GM18507 (cell line): ENCODE measurements at regions not wholly inside any gene's neighbourhood (a gene's known extent, or its start where the extent isn't known, plus 50 kb on each side); places are given as distances from the start of the nearest gene placed in this dataset.

Experiments used
- DNase-seq: peaks from one replicate; pipeline ENCODE4 v3.0.0; 2011; ENCODE audit warnings: low read depth; ENCODE audit not compliant: insufficient read length; ENCODE audit errors: extremely low spot score
- FAIRE-seq: peaks from 2 replicates; lab custom pipeline; 2011; peaks lifted over from hg19 to GRCh38; lab: Jason Lieb, UNC

DNA sequence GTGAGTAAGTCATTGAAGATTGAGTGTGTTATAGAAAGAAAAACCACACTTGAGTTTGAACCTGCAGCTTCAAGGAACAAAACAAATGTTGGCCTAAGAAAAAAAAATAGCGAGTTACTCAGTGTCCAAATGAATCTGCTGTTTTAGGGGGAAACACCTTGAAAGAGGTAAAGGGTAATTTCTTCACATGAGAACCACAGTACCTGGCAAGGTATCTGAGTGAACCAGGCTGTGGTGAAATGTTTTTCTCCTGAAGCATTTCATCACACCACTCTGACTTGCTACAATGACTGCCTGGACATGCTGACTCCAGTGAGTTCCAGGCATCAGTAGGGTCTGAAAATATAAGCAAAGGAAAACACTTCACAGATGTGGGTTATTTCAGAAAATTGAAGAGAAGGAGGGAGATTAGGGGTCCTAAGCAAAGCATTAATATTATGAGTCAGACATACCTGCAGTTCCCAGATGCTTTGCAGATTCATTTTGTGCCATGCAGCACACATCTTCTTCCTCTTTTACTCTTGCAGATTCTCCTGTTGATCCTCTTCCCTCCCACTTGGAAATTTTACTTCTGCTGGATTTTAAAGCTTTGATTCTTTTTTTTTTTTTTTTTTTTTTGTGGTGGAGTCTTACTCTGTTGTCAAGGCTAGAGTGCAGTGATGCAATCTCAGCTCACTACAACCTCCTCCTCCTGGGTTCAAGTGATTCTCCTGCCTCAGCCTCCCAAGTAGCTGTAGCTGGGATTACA, 206.2 kb upstream of the SGK1 start:
- no peak for DNase-seq
- FAIRE-seq: no peak

DNA sequence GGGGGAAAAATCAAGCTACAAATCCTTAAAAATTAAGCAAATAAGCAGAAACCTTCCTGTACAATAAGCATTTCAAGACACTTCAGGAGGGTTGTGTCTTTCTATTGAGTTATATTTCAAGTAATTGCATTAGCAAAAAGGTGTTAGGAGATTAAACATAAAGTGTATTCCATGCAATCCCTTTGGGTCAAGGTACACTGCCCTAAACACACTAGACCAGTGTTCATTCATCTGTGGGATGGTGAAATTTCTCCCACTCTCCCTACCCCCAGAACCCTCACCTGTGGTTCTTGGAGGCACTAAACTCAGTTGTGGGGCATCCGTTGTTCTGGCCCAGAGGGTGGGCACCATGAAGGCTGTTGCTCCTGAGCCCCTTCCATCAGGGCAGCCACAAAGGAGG, 205.1 kb upstream of the SGK1 start:
- no peak for DNase-seq
- FAIRE-seq: no peak

DNA sequence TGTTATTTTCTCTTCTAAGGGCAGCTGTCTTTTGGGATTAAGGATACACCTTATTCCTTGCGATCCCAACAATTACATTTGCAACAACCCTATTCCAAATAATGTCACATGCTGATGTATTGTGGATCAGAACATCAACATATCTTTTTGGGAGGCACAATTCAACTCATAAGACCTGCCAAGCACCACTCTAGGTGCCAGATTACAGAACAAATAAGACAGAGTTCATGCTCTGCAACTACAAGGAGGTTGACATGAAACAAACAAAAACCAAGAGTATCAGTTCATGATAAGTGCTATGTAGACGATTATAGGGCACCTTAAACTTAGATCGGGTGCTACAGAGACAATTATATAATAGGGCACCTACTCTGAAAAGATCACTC, 203.2 kb upstream of the SGK1 start:
- no peak for DNase-seq
- no peak for FAIRE-seq

DNA sequence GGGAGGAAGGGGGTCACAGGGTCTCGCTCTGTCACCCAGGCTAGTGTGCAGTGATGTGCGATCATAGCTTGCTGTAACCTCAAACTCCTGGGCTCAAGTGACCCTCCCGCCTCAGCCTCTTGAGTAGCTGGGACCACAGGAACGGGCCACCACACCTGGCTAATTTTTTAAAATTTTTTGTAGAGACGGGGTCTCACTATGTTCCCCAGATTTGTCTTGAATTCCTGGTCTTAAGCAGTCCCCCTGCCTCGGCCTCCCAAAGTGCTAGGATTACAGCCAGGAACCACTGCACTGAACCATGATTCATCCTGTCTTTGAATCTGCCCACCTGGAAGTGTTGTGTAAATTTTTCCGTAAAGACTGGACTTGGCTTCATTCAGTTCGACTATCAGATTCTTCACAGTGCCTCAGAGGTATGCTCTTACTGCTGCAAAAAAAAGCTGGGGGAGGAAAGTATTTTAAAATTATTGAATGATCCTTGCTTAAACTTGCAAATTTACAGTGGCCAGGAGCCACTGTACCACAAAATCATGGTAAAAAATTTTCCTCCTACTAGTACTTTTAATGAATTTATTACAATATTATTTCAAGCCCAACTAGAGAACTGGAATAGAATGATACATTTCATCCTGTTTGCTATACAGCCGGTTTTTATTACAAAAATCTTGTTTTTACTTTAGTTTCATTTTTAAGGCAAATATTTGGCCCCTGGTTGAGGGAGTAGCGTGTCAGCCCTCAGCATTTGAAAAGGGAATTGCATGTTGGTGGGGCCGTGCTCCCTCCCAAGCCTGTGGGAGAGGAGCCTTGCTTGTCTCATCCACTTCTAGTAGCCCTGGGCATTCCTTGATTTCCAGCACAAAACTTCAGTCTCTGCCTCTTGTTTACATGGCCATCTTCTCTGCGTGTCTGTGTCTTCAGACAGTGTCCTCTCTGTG, 202.5 kb upstream of the SGK1 start:
- no peak for DNase-seq
- FAIRE-seq: no peak

DNA sequence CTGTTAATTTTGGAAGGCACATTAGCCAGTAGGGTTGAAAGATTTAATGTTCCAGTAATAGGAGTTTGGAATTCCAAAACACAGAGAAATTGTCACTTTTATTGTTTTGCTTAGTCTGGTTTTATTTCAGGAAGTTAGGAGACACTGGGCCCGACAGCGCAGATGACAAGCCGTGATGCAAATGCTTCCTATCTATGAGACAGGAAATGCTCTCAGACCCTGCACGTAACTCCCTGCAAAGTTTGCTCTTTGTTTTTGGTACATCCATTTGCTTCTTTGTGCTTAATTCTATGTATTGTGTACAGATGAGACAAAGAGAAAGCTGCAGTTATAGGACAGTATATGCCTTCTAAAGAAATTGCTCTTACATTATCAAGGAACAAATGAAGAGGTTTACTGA, 201.6 kb upstream of the SGK1 start:
- DNase-seq (no peak), FAIRE-seq (no peak)

DNA sequence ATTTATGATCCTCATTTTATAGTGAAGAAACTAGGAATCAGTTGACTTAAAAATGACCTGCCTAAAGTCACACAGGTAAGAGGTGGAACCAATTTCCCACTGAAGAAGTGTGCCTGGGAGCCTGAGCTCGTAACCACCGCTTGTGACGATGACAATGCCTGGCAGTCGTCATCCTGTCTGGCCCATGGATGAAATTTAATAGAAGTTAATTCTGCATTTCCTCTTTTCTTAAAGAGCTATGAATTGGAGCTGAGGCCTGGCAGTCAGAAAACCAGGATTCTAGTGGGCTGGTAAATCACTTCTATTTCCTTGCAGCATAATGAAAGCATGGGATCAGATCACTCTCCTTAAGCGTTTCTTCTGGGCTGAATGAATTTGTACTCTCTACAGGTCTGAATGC, 200.0 kb upstream of the SGK1 start:
- FAIRE-seq (no peak), DNase-seq (no peak)

DNA sequence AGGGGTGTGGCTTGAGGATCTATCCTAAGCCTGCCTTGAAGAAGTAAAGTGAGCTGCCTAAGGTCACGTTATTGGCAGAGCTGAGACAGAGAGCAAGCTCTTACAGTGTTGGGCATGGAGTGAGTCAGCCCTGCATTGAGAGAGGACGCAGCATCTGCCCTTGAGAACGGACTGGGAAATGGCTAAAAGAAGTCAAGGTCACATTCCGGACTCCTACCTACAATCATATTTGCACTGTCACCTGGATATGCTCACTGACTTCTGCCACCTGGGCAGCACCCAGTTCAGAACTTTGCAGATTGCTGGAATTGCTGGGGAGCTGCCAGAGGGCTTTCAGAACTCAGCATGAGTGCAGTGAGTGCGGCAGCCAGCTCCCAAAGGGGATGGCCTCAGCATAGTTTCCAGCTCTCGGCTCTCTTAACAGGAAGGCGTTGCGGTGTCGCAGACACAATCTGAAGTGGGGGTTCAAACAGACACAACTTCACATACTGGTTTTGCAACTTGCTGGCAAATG, 199.3 kb upstream of the SGK1 start:
- DNase-seq: no peak
- FAIRE-seq: no peak

DNA sequence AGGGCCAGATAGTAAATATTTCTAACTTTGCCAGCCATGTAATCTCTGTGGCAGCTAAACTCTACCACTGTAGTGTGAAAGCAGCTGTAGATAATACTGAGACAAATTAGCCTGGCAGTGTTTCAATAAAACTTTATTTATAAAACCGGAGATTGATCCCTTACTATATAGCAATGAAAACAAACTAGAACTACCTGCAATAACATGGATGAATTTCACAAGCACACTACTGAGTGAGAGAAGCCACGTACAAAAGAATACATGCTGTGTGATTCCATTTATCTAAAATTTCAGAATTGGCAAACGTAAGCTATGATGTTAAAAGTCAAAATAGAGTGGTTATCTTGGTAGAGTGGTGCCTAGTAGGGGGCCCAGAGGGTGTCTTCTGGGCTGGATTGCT, 198.7 kb upstream of the SGK1 start:
- no peak for FAIRE-seq
- no peak for DNase-seq

DNA sequence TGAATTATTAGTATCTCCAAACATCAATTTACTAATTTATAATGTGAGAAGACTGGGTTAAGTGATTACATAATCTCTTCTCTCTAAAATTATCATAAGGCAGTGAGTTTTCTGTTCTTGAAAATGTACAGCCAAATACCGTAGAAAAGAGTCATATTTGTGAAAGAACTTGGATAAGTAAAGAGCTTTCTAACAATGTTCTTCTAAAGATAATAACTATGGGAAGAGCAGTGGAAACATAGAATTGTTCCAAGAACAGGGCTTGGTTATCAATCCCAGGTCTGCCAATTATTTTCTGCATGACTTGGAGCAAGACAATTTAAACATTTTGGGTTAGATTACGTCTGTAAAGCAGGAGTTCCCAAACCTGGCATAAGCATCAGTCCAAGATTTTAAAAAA, 198.1 kb upstream of the SGK1 start:
- no peak for DNase-seq
- no peak for FAIRE-seq

DNA sequence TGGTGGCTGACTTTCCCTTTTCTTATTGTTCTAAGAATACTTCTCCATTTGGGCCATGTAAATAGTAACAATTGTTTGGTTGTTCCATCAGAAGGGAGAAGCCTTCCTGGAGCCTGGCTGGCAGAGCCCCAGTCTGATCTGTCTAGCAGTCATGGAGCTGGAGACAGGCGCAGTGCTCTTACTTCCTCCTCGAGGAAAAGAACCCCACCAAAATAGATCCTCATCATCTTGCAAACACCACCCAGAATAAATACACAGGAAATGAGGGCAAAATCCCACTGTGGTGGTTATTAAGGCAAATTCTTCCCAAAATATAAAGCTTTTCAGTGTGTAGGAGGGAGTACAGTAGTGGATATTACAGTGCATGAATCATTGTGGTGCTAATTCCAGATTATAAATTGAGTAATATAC, 195.1 kb upstream of the SGK1 start:
- DNase-seq (no peak), FAIRE-seq (no peak)

DNA sequence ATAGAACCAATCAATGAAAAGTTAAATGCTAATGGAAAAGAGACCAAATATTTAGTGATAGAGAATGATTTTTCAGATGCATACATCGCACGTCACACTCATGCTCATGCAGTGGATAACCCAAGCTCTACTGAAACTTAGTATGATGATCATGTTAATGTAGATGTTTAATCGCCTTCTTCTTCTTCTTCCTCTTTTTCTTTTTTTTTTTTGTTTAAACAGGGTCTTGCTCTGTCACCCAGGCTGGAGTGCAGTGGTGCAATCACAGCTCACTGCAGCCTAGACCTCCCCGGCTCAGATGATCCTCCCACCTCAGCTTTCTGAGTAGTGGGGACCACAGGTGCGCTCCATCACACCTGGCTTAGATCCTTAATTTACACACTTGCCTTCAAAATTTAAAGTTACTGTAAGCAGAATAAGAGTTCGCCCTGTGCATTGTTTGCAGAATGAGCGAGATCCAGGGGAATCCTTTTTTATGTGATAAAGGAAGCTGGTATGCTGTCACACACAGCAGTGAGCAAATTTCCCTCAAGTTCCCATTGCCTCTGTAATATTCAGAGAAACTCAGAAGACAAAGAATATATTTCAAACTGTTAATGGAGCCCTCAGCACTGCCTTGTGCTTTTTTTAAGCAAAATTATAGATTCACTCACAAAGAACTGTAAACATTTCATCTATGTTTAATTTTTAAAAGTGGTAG, 194.2 kb upstream of the SGK1 start:
- FAIRE-seq: no peak

DNA sequence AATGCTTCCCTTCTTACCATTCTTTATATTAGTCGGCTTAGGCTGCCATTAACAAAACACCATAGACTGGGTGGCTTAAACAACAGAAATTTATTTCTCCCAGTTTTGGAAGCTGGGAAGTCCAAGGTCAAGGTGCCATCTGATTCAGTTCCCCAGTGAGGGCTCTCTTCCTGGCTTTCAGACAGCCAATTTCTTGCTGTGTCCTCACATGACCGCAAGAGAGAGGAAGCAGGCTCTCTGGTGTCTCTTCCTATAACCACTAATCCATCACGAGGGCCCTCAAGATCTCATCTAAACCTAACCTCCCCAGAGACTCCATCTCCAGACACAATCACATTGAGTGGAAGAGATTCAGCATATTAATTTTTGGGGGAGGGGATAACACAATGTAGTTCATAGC, 193.0 kb upstream of the SGK1 start:
- FAIRE-seq (no peak), DNase-seq (no peak)

More for the DNA sequence above, 194.2 kb upstream of the SGK1 start:
- no peak for DNase-seq

DNA sequence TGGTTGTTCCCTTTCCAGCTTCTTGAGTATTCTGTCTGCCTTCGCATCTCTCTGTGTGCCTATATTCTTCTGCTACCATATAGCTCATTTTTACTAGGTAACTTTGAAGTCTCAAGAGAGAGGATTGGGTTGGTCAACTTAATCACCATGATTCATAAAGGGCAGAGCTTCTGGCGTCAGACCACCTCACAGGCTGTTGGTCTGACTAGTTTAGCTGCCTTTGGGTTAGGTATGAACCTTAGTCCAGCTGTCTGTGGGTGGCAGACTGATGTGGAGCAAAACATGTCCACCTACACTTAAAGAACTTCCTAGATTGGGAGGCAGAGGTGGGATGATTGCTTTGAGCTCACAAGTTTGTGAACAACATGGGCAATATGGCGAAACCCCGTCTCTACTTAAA, 192.2 kb upstream of the SGK1 start:
- DNase-seq: no peak

DNA sequence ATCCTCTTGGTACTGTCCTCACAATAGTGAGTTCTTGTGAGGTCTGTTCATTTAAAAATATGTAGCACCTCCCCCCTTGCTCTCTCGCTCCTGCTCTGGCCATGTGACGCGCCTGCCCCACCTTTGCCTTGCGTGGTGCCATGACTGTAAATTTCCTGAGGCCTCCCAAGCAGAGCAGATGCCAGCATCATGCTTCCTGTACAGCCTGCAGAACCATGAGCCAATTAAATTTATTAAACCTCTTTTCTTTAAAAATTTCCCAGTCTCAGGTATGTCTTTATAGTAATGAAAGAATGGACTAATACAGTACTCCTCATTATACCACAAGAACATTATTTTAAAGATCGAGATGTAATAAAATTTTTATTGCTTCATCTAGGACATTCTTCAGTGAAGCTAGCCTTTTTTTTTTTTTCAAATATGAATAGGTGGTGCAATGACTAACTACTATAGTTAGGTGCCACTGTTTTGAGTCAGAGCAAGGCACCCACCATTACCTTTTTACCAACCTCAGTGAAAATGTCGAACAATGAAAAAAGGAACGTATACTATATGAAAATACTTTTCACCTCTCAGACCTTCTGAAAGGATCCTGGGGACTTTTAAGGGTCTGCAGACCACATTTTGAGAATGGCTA, 191.1 kb upstream of the SGK1 start:
- DNase-seq (no peak), FAIRE-seq (no peak)

More for the DNA sequence above, 192.2 kb upstream of the SGK1 start:
- no peak for FAIRE-seq

DNA sequence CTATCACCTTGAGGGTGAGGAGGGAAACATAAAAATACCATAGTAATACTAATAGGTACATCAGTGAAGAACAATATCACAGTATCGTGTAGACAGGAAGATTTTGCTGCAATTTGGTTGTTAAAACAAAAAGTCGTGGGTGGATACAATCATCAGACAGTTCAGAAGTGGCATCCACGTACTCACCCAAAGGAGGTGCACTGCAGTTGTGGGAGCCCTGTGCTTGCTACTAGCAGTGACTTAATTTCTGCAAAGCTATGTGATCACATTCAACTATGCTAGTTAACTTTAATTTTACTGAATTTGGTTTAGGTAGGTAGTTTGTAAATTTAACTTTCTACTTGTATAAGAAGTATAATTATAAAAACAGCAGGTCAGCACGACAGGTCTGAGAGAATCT, 188.2 kb upstream of the SGK1 start:
- FAIRE-seq (no peak), DNase-seq (no peak)

DNA sequence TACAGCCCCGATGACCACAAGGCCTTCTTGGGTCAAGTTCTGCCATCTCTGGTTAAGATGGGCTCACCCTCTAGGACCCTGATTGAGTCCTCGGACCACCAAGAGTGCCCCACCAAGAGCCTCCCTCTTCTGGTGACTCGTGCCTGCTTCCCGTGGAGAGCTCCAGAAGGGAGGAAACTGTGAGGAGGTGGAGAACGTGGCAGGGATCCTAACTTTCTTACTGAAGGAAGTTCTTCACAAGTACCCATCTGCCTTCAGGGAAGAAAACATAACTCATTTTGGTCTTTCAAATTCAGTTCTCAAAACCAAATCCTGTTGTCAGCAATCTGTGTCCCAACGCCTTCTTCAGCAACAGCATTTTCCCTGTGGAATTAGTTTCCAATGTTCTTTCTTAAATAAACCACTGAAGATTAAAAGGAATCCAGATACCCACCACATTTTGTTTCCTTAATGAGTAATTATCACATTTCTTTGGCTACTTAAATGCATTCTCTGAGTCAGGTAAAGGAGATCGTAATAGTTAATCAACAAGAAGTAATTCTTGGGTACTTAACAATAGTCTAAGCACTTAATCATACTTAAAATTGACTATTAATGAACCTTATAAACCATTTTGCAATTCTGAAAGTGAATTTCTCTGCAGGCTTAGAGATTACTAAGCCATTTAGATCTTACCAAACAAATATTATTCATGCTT, 185.8 kb upstream of the SGK1 start:
- no peak for DNase-seq
- FAIRE-seq: no peak

DNA sequence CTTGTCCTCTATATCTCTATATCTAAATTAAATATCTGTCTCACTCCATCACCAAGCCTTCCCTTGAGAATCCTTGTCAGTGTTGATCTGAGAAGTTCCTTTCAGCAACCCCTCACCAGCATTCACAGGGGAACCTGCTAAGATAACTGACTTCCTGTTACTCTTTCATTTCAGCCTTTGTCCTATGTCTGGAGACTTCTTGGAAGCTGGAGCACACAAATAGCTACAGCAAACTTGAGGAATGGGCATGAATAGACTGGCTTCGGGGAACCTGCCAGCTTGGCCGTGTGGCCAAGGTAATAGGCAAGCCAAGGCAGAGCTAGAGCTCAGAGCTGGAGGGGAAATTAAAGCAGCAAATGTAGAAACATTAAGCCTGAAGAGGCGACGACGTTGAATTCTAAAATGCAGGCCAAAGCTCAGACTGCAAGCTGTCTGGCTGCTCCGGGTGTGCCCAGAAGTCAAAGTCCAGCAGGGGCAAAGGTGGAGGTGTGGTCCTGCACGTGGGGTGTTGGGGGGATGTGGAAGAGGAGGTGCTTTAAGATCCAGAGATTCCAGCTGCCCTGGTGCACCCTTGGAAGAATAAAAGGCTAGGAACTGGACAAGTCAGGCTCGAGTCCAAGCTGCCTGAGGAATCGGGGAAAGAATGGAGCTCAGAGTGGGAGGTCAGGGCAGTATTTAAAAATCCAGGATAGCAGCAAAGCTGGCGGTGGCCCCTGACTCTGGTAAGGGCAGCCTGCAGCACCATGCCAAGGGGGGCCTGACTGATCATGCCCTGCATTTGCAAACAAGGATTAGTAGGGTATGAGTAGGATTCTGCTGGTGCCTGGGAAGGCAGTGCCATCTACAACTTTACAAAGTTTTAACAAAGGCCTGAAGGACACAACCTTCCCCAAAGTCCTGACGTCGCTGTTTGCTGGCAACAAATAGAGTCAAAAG, 185.0 kb upstream of the SGK1 start:
- FAIRE-seq: no peak
- DNase-seq: no peak

DNA sequence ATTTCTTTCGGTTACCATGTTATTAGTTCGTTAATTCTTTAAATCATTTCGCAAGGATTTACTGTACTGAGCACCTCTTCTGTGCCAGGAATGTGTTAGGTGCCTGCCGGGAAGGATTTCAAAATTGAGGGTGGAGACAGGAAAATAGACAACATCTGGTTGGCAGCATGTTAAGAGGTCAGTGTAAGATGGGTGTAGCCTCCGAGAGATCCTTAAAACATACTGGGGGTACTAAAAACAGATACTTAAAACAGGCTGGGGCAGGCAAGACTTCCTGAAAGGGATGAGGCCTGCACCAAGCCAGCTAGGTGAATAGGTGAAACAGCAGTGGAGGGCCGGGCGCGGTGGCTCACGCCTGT, 178.0 kb upstream of the SGK1 start:
- no peak for DNase-seq
- no peak for FAIRE-seq
